ENCODE measurements at regions not wholly inside any gene's neighbourhood (a gene's known extent, or its start where the extent isn't known, plus 50 kb on each side); places are given as distances from the start of the nearest gene placed in this dataset.
"Not testable (repeated sequence)": the region's sequence is repeated elsewhere in the genome, so short reads cannot be mapped to it uniquely, and the experiment has no call there.

DNA sequence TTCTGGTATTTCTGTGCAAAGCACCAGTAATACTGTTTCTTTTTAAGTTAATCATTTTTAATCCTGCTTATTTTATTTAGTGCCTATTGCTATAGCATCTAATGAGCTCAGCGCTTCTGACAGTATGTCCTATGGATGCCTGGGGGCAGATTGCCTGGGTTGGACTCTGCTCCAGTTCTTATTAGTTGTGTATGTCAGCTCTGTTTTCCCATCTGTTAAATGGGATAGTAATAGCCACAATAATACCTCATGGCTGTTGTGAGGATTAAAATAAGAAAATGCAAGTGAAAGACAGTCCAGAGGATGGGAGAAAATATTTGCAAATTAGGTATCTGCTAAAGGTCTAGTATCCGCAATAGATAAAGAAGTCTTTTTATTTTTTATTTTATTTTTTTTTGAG, 87.0 kb downstream of the UTRN start:
- DNase-seq (ENCODE audit: low spot score): no peak
- TF ChIP-seq, protein P1, sequence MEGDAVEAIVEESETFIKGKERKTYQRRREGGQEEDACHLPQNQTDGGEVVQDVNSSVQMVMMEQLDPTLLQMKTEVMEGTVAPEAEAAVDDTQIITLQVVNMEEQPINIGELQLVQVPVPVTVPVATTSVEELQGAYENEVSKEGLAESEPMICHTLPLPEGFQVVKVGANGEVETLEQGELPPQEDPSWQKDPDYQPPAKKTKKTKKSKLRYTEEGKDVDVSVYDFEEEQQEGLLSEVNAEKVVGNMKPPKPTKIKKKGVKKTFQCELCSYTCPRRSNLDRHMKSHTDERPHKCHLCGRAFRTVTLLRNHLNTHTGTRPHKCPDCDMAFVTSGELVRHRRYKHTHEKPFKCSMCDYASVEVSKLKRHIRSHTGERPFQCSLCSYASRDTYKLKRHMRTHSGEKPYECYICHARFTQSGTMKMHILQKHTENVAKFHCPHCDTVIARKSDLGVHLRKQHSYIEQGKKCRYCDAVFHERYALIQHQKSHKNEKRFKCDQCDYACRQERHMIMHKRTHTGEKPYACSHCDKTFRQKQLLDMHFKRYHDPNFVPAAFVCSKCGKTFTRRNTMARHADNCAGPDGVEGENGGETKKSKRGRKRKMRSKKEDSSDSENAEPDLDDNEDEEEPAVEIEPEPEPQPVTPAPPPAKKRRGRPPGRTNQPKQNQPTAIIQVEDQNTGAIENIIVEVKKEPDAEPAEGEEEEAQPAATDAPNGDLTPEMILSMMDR (IDR thresholded peaks at IDR 0.05; ENCODE audit: extremely low read depth, missing control alignments): no peak

DNA sequence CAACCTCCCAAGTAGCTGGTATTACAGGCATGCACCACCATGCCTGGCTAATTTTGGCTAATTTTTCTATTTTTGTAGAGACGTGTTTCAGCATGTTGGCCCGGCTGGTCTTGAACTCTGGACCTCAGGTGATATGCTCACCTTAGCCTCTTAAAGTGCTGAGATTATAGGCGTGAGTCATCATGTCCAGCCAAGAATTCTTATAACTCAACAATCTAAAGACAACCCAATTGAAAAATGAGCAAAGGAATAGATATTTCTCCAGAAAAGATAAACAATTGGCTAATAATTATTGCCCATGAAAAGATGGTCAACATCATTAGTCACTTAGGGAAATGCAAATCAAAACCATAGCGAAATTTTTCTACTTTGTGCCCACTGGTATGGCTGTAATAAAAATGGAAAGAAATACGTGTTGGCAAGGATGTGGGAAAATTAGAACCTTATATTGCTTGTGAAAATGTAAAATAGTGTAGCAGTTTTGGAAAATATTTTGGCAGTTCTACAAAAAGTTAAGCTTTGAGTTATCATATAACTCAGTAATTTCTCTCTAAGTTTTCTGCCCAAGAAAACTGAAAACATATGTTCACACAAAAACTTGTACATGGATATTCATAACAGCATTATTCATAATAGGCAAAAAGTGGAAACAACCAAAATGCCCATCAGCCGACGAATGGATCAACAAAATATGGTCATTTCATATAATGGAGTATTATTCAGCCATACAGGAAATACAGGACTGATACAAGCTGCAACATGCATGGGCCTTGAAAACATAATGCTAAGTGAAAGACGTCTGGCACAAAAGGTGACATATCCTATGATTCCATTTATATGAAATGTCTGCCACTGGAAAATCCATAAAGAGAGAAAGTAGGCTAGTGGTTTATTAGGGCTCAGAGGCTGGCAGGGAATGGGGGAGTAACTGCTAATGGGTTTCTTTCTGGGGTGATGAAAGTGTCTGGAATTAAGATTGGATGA, 87.8 kb downstream of the UTRN start:
- no peak for DNase-seq (ENCODE audit: low spot score)
- TF ChIP-seq, protein P1 (IDR thresholded peaks at IDR 0.05; ENCODE audit: extremely low read depth, missing control alignments): no peak

DNA sequence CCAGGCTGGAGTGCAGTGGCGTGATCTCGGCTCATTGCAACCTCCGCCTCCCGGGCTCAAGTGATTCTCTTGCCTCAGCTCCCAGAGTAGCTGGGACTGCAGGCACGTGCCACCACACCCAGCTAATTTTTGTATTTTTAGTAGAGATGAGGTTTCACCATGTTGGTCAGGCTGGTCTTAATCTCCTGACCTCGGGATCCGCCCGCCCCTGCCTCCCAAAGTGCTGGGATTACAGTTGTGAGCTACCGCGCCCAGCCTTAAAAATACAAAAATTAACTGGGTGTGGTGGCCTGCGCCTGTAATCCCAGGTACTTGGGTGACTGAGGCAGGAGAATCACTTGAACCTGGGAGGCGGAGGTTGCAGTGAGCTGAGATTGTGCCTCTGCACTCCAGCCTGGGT, 89.4 kb downstream of the UTRN start:
- DNase-seq (ENCODE audit: low spot score): not testable (repeated sequence)

DNA sequence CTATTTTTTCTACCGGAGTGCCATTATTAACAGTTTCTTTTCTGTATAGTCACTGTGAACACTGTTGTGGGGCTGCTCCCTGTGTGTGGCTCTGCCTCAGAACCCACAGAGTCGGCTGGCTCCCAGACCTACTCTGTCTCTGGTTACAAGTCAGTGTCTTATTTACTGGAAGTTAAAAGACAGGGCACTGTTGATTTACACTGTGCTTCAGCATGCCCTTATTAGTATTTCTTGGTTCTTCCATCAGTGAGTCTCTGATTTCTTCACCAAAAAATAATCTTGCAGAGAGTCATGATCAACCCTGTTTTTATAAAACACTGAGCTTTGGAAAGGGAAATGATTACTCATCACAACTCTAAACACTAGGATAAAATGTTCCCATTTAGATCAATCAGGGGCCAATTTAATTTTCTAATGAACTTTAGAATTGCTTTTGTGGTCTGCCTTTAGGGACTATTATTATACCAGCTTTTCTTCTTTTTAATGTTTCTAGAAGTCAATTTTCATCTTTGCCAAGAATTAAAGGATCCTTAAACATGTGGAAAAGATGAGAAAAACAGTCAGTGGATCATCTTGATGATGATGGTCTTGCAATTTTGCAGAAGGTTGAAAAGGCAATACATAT, 92.6 kb downstream of the UTRN start:
- no peak for DNase-seq (ENCODE audit: low spot score)
- TF ChIP-seq, protein P1 (IDR thresholded peaks at IDR 0.05; ENCODE audit: extremely low read depth, missing control alignments): no peak

DNA sequence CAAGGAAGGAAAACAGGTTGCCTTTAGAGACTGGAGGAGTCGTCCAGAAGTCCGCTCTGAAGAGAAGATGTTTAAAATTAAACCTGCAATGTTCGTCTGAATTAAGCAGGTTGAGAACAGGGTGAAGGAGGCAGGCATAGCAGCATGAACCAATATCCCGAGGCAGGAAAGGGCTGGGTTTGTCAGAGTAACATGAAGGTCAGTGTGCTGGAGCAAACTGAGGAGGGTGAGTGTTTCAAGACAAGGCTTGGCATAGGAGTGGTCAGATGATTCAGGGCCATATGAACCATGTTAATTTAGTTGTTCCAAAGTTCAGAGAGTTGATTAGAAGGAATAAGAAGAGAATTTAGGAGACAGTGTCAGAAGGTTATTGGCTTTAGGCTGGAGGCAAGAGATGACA, 93.3 kb downstream of the UTRN start:
- no peak for DNase-seq (ENCODE audit: low spot score)
- TF ChIP-seq, protein P1 (IDR thresholded peaks at IDR 0.05; ENCODE audit: extremely low read depth, missing control alignments): no peak

DNA sequence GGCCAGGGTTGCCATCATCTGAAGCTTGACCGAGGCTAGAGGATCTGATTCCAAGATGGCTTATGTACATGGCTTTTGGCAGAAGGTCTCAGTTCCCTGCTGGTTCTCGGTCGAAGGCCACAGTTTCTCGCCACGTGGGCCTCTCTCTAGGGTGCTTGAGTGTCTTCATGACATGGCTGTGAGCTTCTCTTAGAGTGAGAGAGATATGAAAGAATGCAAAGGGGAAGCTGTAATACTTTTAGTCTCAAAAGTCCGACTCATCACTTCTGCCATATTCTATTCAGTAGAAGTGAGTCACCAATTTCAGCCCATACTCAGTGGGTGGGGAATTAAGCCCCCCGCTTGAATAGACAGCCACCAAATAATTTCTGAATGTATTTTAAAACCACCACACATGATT, 94.2 kb downstream of the UTRN start:
- TF ChIP-seq, protein P1 (IDR thresholded peaks at IDR 0.05; ENCODE audit: extremely low read depth, missing control alignments): no peak
- peak; percentile 7 for DNase-seq (ENCODE audit: low spot score)

GRCh38 chr6:144381499-144381898, 96.4 kb downstream of the UTRN start:
- not testable (repeated sequence) for DNase-seq (ENCODE audit: low spot score)

- TF ChIP-seq, protein P1 (IDR thresholded peaks at IDR 0.05; ENCODE audit: extremely low read depth, missing control alignments): no peak
- no peak for DNase-seq (ENCODE audit: low spot score)
Observed at GRCh38 chr6:144383336-144383735, 98.2 kb downstream of the UTRN start.

Measured in GM20000 (cell line).